GM18499 (cell line): ENCODE measurements at regions not wholly inside any gene's neighbourhood (a gene's known extent, or its start where the extent isn't known, plus 50 kb on each side); places are given as distances from the start of the nearest gene placed in this dataset.
"Not testable (repeated sequence)": the region's sequence is repeated elsewhere in the genome, so short reads cannot be mapped to it uniquely, and the experiment has no call there.

ENCODE experiments used
- ATAC-seq: cut with Tn5 transposase; IDR thresholded peaks from one replicate; pipeline ENCODE4 v1.9.1; 2021; ENCODE audit warnings: moderate number of reproducible peaks; ENCODE audit not compliant: insufficient read depth, unreplicated experiment

DNA sequence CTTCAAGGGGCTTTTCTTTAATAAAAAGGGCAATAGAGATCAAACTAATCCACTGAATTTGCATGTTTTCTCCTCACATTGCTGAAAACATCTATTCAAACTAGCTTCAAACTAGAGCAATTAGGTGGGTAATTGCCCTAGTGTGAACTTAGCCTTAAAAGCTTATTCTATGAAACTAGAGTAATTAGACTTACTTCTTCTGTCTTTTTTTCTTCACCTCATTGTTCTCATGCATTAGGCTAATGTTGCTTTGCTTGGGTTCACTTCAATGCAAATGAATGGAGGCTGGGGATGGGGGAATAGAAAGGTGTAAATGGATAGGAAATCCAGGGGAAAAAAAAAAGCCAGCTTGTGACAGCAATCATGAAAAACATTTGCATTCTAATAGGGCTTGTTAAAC, 414.8 kb upstream of the LMO3 start:
- ATAC-seq: no peak

GRCh38 chr12:17017402-17017801, 411.4 kb upstream of the LMO3 start:
- no peak for ATAC-seq

- no peak for ATAC-seq
Measured at GRCh38 chr12:17016116-17016864, 410.3 kb upstream of the LMO3 start.

GRCh38 chr12:17015501-17015900, 409.5 kb upstream of the LMO3 start:
- ATAC-seq: no peak

- ATAC-seq: not testable (repeated sequence)
Measured at GRCh38 chr12:17007442-17008040, 401.6 kb upstream of the LMO3 start.

DNA sequence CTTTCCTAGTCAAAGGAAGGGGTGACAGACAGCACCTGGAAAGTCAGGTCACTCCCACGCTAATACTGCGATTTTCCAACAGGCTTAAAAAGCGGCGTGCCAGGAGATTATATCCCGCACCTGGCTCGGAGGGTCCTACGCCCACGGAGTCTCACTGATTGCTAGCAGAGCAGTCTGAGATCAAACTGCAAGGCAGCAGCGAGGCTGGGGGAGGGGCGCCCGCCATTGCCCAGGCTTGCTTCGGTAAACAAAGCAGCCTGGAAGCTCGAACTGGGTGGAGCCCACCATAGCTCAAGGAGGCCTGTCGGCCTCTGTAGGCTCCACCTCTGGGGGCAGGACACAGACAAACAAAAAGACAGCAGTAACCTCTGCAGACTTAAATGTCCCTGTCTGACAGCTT, 392.6 kb upstream of the LMO3 start:
- ATAC-seq: not testable (repeated sequence)

DNA sequence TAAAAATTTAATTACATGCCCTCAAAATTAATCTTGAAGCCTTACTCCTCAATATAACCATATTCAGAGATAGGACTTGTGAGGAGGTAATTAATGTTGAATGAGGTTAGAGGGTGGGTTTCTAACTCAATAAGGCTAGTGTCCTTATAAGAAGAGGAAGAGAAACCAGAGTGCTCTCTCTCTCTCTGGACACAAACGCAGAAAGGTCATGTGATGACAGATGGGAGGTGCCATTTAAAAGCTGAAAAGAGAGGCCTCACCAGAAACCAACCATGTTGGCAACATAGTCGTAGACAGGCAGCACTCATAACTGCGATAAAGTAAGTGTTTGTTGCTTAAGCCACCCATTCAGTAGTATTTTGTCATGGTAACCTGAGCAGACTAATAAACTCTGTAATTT, 378.5 kb upstream of the LMO3 start:
- no peak for ATAC-seq

GRCh38 chr12:16972923-16973770, 367.2 kb upstream of the LMO3 start:
- no peak for ATAC-seq

DNA sequence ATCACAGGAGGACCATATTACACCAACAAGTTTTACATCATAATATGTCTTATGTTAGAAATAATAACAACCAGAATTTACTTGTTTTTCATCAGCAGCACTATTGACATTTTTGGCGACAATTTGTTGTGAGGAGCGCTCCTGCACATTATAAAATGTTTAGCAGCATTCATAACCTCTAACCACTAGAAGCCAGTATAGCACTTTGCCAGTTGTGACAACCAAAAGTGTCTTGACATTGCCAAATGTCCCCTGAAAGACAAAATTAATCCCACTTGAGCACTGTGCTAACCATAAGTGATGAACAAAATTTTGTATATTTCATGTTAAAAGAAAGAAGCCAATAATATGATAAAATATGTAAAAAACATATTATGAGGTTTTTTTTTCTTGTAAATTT, 356.9 kb upstream of the LMO3 start:
- no peak for ATAC-seq

DNA sequence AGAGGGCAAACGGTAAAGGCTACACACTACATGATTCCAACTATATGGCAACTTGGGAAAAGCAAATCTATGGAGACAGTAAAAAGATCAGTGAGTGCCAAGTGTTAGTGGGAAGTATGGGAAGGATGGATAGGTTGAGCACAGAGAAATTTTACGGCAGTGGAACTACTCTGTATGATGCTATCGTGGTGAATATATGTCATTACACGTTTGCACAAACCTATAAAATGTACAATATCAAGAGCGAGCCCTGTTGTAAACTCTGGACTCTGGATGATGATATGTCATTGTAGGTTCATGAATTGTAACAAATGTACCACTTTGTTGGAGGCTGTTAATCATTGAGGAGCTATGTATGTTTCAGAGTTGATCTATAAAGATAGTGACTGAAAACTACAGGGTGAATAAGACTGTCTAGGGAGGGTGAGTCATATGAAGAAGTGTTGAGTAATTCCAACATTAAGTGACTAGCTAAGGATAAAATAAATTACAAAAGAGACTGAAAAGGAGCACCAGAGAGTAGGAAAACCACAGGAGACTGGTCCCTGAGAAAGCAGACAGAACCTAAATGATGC, 349.2 kb upstream of the LMO3 start:
- ATAC-seq: no peak

DNA sequence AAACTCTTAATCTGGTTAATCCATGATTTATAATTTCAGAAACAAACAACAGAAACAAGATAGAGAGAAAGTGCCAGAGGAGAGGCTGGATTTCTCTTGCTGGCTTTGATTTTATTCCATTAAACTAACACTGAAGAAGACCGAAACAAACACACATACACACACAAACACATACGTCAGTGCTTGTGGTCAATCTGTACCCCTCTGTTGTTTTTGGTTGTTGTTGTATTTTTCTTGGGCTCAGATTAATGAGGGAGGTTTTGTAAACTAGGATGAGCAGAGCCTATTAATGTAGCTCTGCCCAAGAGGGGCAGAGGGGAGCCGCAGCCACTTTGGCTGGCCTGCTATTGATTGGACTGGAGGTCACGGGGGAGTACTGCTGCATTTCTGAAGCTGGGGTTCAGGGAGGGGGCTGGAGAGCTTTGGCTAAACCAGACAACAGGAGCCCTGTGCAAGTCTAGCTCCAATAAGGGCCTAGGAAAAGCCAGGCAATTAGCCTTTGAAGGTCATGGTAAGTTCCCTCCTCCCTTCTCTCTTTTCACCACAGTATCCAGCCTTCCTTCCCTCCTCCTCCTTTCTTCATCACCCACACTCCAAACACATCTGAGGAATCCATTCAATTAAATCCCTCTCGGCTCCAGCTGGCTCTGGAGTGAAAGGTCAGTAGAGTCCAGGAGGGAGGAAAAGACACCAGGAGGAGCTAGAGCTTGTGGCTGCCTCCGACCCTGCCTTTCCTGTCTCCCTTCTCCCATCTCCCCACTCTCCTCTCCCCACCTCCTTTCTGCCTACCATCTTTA, 344.1 kb upstream of the LMO3 start:
- ATAC-seq: no peak

- ATAC-seq: no peak
Measured at GRCh38 chr12:16949371-16949770, 343.4 kb upstream of the LMO3 start.

GRCh38 chr12:16946704-16947103, 340.7 kb upstream of the LMO3 start:
- ATAC-seq: no peak

DNA sequence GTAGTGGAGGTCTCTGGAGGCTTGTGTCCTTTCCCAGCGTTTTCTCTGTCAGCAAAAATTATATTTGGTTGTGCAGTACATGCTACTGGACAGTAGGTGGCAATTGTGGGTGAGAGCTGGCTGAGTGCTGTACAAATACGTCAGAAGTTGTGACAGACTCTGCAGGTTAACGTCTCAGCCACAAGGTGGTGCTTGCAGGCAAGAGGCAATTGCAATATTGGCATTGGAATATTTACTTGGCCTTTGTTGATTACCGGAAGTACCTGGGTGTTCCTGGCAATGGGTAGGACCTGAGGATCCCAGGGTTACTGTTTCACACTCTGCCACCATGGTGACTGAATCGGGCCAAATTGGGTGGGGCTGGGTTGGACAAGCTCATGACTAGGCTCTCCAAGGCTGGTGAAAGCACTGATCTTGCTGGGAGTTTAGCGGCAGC, 333.9 kb upstream of the LMO3 start:
- ATAC-seq: peak; percentile 98

GRCh38 chr12:16927259-16927658, 321.3 kb upstream of the LMO3 start:
- ATAC-seq: no peak

- ATAC-seq: no peak
Measured at GRCh38 chr12:16920451-16920850, 314.5 kb upstream of the LMO3 start.

- ATAC-seq: no peak
Measured at GRCh38 chr12:16919551-16919950, 313.6 kb upstream of the LMO3 start.

GRCh38 chr12:16914853-16915252, 308.9 kb upstream of the LMO3 start:
- ATAC-seq: no peak

GRCh38 chr12:16913832-16914490, 308.0 kb upstream of the LMO3 start:
- no peak for ATAC-seq

DNA sequence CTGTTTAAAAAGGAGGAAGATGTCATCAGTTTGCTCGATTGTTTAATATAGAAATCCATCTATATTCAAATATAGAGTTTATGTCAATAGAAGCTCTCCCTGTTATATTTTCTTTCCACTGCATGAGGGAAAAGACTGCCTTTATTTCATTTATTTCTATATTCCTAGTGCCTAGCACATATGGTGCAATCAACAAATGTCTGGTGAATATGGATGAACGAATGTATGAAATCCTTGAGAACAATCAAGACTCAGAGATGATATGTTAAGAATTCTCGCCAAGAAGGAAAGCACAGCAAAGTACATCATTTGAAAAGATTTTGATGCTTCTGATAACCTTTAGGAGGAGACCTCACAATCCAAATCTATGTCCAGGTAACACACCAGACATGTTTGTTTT, 296.0 kb upstream of the LMO3 start:
- ATAC-seq: no peak
